ENCODE measurements at regions not wholly inside any gene's neighbourhood (a gene's known extent, or its start where the extent isn't known, plus 50 kb on each side); places are given as distances from the start of the nearest gene placed in this dataset.

DNA sequence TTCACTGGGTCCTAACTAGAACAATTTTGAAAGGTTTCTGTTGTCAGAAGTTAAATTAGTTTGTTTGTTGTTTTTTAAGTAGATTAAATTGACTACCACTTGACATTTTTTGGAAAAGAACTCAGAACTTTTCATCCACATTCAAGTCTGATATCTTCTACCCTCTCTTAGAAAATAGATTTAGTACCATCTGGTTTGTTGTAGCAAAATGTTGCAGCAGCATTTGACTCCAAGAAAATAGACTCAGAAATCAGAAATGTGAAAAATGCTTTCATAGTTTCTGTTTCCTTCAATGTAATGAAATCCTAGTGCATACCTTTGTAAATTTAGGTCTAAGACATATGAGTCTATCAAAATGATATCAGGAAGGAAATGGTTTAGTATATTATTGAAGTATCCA lies 256.3 kb upstream of the CLEC14A start:
- Histone ChIP-seq H3K79me2 (ENCODE audit: low read length) (no peaks in the 10 kb centered on the region), H3K36me3 (replicated peaks; ENCODE audit: low read depth, low read length) (no peaks in the 10 kb centered on the region), H2AFZ (ENCODE audit: low read depth, low read length) (no peak overlapping the region), H3K4me1 (ENCODE audit: low read length) (no peaks in the 10 kb centered on the region), H3K27me3 (ENCODE audit: low read depth, low read length) (no peaks in the 10 kb centered on the region), H3K4me2 (ENCODE audit: low read length) (no peak overlapping the region), H3K9ac (ENCODE audit: low read length) (no peak overlapping the region), H3K27ac (ENCODE audit: low read length) (no peak overlapping the region), H3K9me3 (ENCODE audit: insufficient read depth, low read length) (no peaks in the 10 kb centered on the region), H4K20me1 (ENCODE audit: insufficient read depth, low read length) (no peaks in the 10 kb centered on the region), H3K4me3 (ENCODE audit: low read length) (no peak overlapping the region)
- TF ChIP-seq, protein P1, sequence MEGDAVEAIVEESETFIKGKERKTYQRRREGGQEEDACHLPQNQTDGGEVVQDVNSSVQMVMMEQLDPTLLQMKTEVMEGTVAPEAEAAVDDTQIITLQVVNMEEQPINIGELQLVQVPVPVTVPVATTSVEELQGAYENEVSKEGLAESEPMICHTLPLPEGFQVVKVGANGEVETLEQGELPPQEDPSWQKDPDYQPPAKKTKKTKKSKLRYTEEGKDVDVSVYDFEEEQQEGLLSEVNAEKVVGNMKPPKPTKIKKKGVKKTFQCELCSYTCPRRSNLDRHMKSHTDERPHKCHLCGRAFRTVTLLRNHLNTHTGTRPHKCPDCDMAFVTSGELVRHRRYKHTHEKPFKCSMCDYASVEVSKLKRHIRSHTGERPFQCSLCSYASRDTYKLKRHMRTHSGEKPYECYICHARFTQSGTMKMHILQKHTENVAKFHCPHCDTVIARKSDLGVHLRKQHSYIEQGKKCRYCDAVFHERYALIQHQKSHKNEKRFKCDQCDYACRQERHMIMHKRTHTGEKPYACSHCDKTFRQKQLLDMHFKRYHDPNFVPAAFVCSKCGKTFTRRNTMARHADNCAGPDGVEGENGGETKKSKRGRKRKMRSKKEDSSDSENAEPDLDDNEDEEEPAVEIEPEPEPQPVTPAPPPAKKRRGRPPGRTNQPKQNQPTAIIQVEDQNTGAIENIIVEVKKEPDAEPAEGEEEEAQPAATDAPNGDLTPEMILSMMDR (IDR thresholded peaks at IDR 0.05; ENCODE audit: low read depth, low read length): no peak
- no peak for TF ChIP-seq EZH2phosphoT487 (IDR thresholded peaks at IDR 0.05; ENCODE audit: low read depth)

- Histone ChIP-seq H4K20me1 (ENCODE audit: insufficient read depth, low read length) (no peaks in the 10 kb centered on the region), H3K9ac (ENCODE audit: low read length) (no peak overlapping the region), H3K36me3 (replicated peaks; ENCODE audit: low read depth, low read length) (no peaks in the 10 kb centered on the region), H3K79me2 (ENCODE audit: low read length) (no peaks in the 10 kb centered on the region), H3K9me3 (ENCODE audit: insufficient read depth, low read length) (no peaks in the 10 kb centered on the region), H2AFZ (ENCODE audit: low read depth, low read length) (no peak overlapping the region), H3K27me3 (ENCODE audit: low read depth, low read length) (no peaks in the 10 kb centered on the region), H3K4me1 (ENCODE audit: low read length) (no peaks in the 10 kb centered on the region), H3K27ac (ENCODE audit: low read length) (no peak overlapping the region), H3K4me2 (ENCODE audit: low read length) (no peak overlapping the region), H3K4me3 (ENCODE audit: low read length) (no peak overlapping the region)
- TF ChIP-seq, protein P1 (IDR thresholded peaks at IDR 0.05; ENCODE audit: low read depth, low read length): no peak
- no peak for TF ChIP-seq EZH2phosphoT487 (IDR thresholded peaks at IDR 0.05; ENCODE audit: low read depth)
Measured at GRCh38 chr14:38507299-38507698, 251.4 kb upstream of the CLEC14A start.

- Histone ChIP-seq H3K27me3 (ENCODE audit: low read depth, low read length) (no peaks in the 10 kb centered on the region), H2AFZ (ENCODE audit: low read depth, low read length) (no peak overlapping the region), H3K9me3 (ENCODE audit: insufficient read depth, low read length) (no peaks in the 10 kb centered on the region), H3K9ac (ENCODE audit: low read length) (no peak overlapping the region), H3K27ac (ENCODE audit: low read length) (no peak overlapping the region), H3K4me3 (ENCODE audit: low read length) (no peak overlapping the region), H3K4me2 (ENCODE audit: low read length) (no peak overlapping the region), H3K4me1 (ENCODE audit: low read length) (no peaks in the 10 kb centered on the region), H3K36me3 (replicated peaks; ENCODE audit: low read depth, low read length) (no peaks in the 10 kb centered on the region), H4K20me1 (ENCODE audit: insufficient read depth, low read length) (no peaks in the 10 kb centered on the region), H3K79me2 (ENCODE audit: low read length) (no peaks in the 10 kb centered on the region)
- TF ChIP-seq EZH2phosphoT487 (IDR thresholded peaks at IDR 0.05; ENCODE audit: low read depth): no peak
- TF ChIP-seq, protein P1 (IDR thresholded peaks at IDR 0.05; ENCODE audit: low read depth, low read length): no peak
Measured at GRCh38 chr14:38505973-38506249, 250.0 kb upstream of the CLEC14A start.

DNA sequence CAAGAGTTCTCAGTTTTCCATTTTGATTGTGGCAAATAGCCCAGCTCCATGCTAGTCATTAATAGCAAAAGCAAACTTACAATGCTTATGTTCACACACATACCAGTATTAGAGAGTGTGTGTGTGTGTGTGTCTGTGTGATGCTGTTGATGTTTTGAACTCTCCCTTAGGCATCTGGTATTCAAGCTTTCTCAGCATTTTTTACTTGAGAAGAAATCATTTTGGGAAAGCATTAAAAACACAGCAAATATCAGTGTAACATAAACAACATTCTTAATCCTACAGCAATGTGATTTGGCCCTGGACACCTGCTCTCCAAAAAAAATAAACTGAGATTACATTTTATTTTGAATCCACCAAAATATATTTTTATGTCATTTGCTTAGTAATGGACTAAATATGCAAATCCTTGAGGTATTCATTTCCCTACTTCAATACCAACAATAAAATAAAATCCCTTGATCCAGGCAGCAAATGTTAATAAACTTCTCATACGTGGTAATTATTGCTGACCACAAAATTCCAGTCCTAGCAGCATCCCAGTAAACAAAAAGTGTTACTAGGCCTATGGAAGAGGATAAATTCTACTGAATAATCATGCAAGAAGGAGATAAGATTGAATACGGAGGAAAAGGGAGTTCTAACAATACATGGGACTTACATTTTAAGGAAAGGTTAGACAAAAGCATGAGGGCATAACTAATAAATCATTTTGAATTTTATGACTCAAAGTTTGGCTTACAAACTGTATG lies 249.5 kb upstream of the CLEC14A start:
- no peak overlapping the region for H3K4me3 ChIP-seq (ENCODE audit: low read length)
- no peak overlapping the region for H3K9ac ChIP-seq (ENCODE audit: low read length)
- no peak overlapping the region for H3K4me2 ChIP-seq (ENCODE audit: low read length)
- no peaks in the 10 kb centered on the region for H3K36me3 ChIP-seq (replicated peaks; ENCODE audit: low read depth, low read length)
- H4K20me1 ChIP-seq (ENCODE audit: insufficient read depth, low read length): no peaks in the 10 kb centered on the region
- no peaks in the 10 kb centered on the region for H3K9me3 ChIP-seq (ENCODE audit: insufficient read depth, low read length)
- no peaks in the 10 kb centered on the region for H3K27me3 ChIP-seq (ENCODE audit: low read depth, low read length)
- no peak overlapping the region for H3K27ac ChIP-seq (ENCODE audit: low read length)
- H2AFZ ChIP-seq (ENCODE audit: low read depth, low read length): no peak overlapping the region
- no peak for TF ChIP-seq EZH2phosphoT487 (IDR thresholded peaks at IDR 0.05; ENCODE audit: low read depth)
- TF ChIP-seq, protein P1 (IDR thresholded peaks at IDR 0.05; ENCODE audit: low read depth, low read length): no peak
- H3K4me1 ChIP-seq (ENCODE audit: low read length): no peaks in the 10 kb centered on the region
- no peaks in the 10 kb centered on the region for H3K79me2 ChIP-seq (ENCODE audit: low read length)

Data from OCI-LY3 (cell line).